DMS114 treated with DMSO at 0.1 percent for 48 hours (cell line): ENCODE measurements at regions not wholly inside any gene's neighbourhood (a gene's known extent, or its start where the extent isn't known, plus 50 kb on each side); places are given as distances from the start of the nearest gene placed in this dataset.

ENCODE experiments used
- DNase-seq: peaks from one replicate; lab custom pipeline; 2025; ENCODE audit not compliant: unreplicated experiment; lab: John Stamatoyannopoulos, UW

- DNase-seq: no peak
These were observed 574.6 kb downstream of the SLC4A3 start for GRCh38 chr2:220202066-220202465.

- no peak for DNase-seq
These were observed 581.7 kb downstream of the SLC4A3 start for GRCh38 chr2:220209093-220209492.

GRCh38 chr2:220209751-220210150 is 582.3 kb downstream of the SLC4A3 start:
- DNase-seq: no peak

- no peak for DNase-seq
These were observed 585.1 kb downstream of the SLC4A3 start for GRCh38 chr2:220212296-220213080.

- DNase-seq: no peak
These were observed 588.4 kb downstream of the SLC4A3 start for GRCh38 chr2:220215785-220216184.

- no peak for DNase-seq
These were observed 591.9 kb downstream of the SLC4A3 start for GRCh38 chr2:220219371-220219770.

GRCh38 chr2:220220009-220220408 is 592.6 kb downstream of the SLC4A3 start:
- DNase-seq: no peak

GRCh38 chr2:220221992-220222391 is 594.6 kb downstream of the SLC4A3 start:
- DNase-seq: no peak

GRCh38 chr2:220224691-220225543 is 597.5 kb downstream of the SLC4A3 start:
- no peak for DNase-seq

- no peak for DNase-seq
These were observed 598.6 kb downstream of the SLC4A3 start for GRCh38 chr2:220226076-220226475.

GRCh38 chr2:220226546-220226945 is 599.1 kb downstream of the SLC4A3 start:
- DNase-seq: no peak

GRCh38 chr2:220227266-220227920 is 600.0 kb downstream of the SLC4A3 start:
- no peak for DNase-seq

GRCh38 chr2:220228310-220229006 is 601.0 kb downstream of the SLC4A3 start:
- DNase-seq: no peak

- DNase-seq: no peak
These were observed 613.2 kb downstream of the SLC4A3 start for GRCh38 chr2:220240641-220241040.

GRCh38 chr2:220241423-220241822 is 614.0 kb downstream of the SLC4A3 start:
- DNase-seq: no peak

- no peak for DNase-seq
These were observed 616.1 kb downstream of the SLC4A3 start for GRCh38 chr2:220243571-220243970.

GRCh38 chr2:220246386-220246785 is 619.0 kb downstream of the SLC4A3 start:
- no peak for DNase-seq

GRCh38 chr2:220247588-220248350 is 620.3 kb downstream of the SLC4A3 start:
- DNase-seq: no peak

GRCh38 chr2:220259662-220260061 is 632.2 kb downstream of the SLC4A3 start:
- no peak for DNase-seq

- no peak for DNase-seq
These were observed 635.9 kb downstream of the SLC4A3 start for GRCh38 chr2:220263300-220263699.
